NCI-H526 treated with DMSO at 0.1 percent for 48 hours (cell line): ENCODE measurements at regions not wholly inside any gene's neighbourhood (a gene's known extent, or its start where the extent isn't known, plus 50 kb on each side); places are given as distances from the start of the nearest gene placed in this dataset.
"Not testable (repeated sequence)": the region's sequence is repeated elsewhere in the genome, so short reads cannot be mapped to it uniquely, and the experiment has no call there.

Source experiments
- DNase-seq: peaks from one replicate; lab custom pipeline; 2025; lab: John Stamatoyannopoulos, UW

- no peak for DNase-seq
Observed at GRCh38 chr16:66242672-66243071, 123.8 kb upstream of the CDH5 start.

- not testable (repeated sequence) for DNase-seq
Observed at GRCh38 chr16:66242206-66242605, 124.3 kb upstream of the CDH5 start.

GRCh38 chr16:66240631-66241395, 125.7 kb upstream of the CDH5 start:
- DNase-seq, result no peak

DNA sequence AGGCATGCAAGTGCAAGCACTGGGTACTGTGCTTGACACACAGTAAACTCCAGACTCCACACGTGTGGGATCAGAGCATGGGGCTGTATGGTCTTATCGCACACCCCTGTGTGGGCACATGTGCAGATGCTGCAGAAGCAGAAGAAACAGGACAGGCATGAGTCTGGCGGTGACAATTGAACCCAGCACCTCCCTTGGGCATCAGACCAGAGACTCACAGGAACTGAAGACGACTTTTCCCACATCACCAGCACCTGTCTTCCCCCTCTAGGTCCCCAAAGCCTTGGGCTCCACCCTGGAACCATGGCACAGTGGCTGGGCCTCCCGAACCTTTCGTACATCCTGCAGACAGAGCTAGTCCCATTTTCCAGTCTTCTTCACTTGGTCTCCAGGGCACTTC, 126.4 kb upstream of the CDH5 start:
- no peak for DNase-seq

GRCh38 chr16:66238696-66239095, 127.8 kb upstream of the CDH5 start:
- no peak for DNase-seq

DNA sequence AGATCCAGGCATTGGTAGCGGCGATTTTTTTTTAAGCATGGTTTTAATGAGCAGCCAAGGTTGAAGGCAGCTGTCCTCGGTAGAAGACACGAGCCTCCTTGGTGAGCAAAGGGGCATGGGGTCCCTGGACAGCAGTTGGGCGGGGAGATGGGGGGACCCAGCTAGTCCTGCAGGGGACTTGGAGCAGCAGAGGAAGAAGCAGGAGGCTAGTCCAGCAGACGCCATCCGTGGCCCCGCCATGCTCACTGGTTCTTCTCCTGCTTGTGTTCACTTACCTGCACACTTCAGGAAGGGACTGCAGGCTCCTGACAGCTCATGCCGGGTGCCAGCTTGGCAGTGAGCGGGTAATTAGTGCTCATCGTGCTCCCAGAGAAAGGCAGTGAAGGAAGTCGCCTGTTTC, 130.2 kb upstream of the CDH5 start:
- no peak for DNase-seq

DNA sequence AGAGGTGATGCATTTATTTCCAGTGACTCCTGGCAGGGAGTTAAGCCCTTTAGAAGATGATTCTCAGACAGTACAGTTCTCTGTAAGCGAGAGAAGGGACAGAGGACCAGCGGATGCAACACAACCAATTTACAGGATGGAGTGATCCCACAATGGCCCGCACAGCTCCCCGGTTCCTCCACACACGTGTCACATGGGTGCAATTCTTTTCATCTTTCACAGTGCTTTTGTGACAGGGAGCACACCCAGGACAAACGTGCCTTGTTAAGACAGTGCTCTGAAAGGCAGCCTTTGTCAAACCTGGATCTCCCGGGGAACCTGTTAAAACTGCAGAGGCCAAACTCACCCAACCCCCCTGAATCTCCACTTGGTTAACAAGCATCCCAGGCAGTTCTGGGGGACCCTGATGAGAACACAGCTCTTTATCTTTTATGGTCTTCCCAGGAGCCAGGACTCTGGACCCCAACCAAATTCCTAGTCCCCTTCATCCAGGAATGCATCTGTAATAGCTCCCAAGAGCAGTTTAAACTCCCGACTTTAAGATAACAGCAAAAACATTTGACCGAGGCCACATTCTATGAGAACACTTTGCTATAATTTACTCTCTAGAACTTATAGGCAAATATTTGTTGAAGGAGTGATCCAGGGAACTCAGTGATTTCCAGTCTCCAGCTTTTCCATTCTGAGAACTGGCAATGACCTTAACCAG, 134.9 kb upstream of the CDH5 start:
- DNase-seq, result no peak

GRCh38 chr16:66229651-66230050, 136.8 kb upstream of the CDH5 start:
- DNase-seq, result no peak

DNA sequence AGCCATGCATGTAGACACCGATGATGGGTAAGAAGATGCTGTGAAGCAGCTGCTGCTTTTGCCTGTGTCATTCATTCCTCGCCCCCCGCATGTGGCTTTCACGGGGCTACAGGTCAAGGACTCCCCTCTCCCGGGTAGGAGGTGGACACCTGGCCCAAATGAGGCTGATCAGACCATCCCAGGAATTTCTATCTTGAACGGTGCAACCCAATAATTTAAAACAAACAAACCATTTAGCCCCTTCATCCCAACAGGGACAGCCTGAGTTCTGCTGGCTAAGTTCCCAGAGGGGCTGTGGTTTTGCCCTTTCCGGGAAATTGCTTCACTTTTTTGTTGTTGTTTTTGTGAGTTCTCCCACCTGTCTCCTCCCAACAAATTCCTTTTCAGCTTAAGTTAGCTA, 137.7 kb upstream of the CDH5 start:
- DNase-seq, result no peak

DNA sequence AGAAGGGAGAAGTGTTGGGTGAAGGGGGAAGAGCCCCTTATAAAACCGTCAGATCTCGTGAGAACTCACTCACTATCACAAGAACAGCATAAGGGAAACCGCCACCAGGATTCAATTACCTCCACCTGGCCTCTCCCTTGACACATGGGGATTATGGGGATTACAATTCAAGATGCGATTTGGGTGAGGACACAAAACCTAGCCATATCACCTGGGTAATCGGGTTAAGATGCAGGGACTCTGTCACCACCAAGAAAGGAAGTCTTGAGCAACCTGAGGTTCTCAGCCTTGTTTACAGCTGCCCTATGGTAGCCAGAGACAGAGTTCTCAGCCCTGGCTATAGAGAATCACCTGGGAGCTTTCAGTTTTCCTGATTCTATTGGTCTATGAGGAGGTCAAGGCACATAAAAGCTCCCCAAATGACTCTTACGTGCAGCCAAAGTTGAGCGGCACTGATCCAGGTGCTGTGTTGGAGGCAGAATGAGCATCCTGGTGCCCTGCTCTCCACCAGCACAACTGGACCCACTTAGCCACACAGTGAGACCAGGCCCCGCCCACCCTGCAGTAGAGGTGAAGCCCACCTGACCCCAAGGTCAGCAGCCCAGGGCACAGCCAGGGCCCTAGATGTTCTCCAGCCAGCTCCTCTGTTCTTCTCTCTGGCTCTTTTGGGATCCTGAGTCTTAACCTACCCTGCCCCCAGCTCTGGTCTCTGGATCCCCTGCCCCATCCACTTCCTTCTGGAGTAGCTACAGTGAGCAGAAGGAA, 138.5 kb upstream of the CDH5 start:
- no peak for DNase-seq

GRCh38 chr16:66226762-66227161, 139.7 kb upstream of the CDH5 start:
- DNase-seq, result no peak

DNA sequence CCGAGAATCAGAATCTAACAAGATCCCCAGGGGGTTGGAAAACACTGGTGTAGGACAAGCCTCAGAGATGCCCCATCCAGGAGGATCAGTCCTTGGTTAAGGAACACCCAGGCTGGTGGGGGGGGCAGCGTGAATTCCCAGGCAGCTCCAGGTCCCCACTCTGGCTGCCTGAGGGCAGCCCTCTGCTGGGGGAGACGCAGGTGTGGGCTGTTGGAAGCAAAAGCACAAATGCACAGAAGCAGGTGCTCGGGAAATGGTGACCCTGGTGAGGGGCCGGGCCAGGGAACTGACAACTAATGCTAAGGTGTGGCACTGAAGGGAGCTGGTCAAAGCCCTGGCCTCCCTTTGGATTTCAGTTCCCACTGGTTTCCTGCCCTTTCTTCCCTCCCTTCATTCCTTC, 140.8 kb upstream of the CDH5 start:
- no peak for DNase-seq

- no peak for DNase-seq
Observed at GRCh38 chr16:66224626-66225025, 141.9 kb upstream of the CDH5 start.

DNA sequence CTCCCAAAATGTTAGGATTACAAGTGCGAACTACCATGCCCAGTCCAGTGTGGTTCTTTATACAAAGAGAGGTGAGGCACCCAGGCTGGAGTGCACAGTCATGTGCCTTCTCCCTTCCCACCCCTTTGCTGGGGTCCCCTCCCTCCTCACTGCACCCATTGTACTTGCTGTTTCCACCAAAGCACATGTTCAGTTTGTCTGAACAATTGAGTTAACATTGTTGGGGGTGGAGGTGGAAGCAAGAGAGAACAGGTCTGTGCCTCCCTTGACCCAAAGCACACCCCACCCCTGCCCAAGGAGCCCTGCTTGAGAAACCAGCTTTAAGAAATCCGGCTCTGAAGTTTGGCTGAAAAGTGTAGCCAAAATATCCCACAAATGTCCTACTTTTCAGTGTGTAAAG, 142.3 kb upstream of the CDH5 start:
- no peak for DNase-seq

- DNase-seq, result no peak
Observed at GRCh38 chr16:66223176-66223780, 143.2 kb upstream of the CDH5 start.

DNA sequence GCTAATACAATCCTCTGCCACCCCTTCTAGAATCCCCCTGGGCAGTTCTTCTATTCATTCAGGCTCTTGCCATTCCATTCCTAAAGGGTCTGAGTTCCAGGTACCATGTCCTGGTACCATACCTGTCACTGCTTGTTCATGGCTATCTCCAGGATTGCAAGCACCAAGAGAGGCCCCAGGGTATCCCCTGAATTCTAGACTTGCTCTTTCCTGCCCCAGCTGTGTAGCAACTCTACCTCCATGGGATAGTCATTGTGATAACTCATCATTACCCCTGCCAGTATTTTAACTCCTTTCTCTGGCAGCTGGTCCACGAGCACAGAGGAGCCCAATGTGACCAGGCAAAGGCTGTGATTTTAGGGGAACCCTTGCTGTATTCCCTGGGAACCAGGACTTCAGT, 143.7 kb upstream of the CDH5 start:
- DNase-seq, result no peak

DNA sequence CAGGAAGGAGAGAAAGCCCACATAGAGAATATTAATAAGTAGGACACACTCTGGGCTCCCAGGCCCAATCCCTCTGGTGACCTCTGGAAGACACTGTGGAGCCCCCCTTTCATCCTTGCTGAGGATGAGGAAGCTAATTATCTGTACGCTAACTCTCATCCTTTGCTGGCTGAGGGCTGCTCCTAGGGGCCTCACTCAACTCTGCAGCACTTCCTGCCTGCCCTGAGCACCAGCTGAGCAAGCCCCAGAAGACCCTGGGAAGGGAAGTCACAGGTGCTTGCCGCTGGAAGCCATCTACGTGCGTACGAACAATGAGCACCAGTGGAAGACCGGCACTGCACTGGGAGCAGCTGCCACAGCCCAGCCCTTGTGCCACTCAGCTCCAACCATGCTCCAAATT, 145.8 kb upstream of the CDH5 start:
- DNase-seq, result no peak

GRCh38 chr16:66219491-66219890, 147.0 kb upstream of the CDH5 start:
- DNase-seq, result no peak

DNA sequence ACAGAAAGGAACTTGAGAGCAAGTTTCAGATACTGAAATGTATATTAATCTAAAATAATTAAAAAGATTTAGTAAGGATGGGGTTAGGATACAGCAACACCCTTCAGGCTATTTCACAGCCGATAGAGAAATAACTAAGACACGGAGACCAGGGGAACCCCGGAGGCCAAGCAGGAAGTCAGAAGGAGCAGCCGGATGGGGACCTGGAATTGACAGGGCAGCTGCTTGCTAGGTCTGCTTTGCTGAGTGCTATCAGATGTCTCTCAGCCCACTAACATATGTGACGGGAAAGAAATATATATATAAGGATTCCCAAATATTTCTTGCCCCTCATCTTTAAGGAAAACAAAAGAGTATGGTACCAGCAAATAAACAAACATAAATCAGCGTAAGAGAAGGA, 154.1 kb upstream of the CDH5 start:
- DNase-seq, result no peak

GRCh38 chr16:66211651-66212050, 154.8 kb upstream of the CDH5 start:
- DNase-seq, result no peak

GRCh38 chr16:66207883-66208265, 158.6 kb upstream of the CDH5 start:
- no peak for DNase-seq

- DNase-seq, result no peak
Observed at GRCh38 chr16:66207139-66207882, 159.2 kb upstream of the CDH5 start.
